GM12873 (cell line): ENCODE measurements at regions not wholly inside any gene's neighbourhood (a gene's known extent, or its start where the extent isn't known, plus 50 kb on each side); places are given as distances from the start of the nearest gene placed in this dataset.

Source experiments
- CTCF ChIP-seq: IDR thresholded peaks from 2 replicates; pipeline ENCODE4 v1.5.1; 2012; ENCODE audit warnings: low read depth, mild to moderate bottlenecking, moderate library complexity, low read length, control low read depth; ENCODE audit not compliant: insufficient read depth; ENCODE audit errors: missing control alignments

GRCh38 chr4:180407275-180407885, 1835.8 kb upstream of the TENM3 start:
- TF ChIP-seq CTCF = no peak

DNA sequence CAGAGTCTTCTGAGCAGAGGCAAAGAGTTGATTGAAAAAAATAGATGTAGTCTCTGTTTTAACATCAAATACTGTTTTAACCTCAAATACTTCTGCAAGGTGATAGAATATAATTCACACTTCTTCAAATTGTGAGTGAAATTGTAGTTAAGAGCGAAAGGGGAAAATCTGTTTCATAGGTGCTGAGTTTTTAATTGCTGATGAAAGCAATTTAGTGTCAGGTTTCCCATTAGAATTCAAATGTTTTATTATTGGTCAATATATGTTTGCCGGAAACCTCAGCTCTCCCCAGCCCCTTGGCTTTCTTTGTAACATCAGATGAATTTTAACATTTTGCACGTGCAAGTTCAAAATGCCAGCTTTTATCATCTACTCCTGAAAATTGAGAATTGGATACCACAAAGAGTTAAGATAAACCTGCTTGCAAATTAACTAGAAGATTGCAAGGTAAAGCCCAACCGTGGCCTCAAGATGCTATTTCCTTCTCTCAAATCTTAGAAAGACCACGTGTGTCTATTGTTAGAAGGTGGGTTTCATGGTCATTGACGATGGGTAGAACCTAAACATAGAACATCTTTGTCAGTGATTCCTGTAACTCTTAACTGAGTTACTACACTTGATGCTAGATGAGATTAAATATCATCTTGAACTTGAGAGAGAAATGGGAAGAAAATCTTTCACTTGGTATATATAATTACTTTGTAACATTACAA, 1824.2 kb upstream of the TENM3 start:
- TF ChIP-seq CTCF = no peak

DNA sequence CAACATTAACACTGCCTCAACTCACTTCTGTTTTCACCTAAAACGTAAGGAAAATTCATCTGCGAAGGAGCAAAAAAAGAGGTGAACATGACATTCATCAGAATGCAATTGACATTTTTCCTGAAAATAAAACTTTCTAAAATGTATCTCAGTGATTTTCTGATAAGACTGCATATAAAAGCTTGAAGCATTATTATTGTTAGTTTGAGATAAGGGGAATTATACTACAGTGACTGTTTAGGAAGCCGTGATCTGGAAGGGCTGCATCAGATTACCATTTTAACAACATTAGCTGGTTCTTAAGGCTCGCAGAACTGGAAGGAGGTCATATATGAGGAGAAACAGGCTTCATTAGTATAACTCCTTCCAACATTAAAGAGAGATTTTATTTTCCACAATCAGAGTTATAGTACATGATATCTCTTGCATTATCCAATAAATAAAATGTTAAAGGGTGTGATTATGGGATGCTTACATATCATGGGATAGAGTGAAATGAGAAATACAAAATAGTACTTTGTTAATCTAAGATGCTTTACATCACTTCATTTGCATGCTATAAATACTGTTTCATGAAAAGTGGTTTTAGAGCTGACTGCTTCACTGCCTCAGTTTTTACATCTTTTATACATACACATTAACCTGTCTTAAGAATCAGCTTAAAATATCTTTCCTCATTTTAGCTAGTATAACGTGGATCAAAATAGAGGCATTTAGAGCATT, 1820.1 kb upstream of the TENM3 start:
- no peak for TF ChIP-seq CTCF

- TF ChIP-seq CTCF = no peak
These were observed 1819.5 kb upstream of the TENM3 start for GRCh38 chr4:180423712-180424057.

- no peak for TF ChIP-seq CTCF
These were observed 1816.3 kb upstream of the TENM3 start for GRCh38 chr4:180426938-180427337.

- no peak for TF ChIP-seq CTCF
These were observed 1812.9 kb upstream of the TENM3 start for GRCh38 chr4:180430283-180430682.

DNA sequence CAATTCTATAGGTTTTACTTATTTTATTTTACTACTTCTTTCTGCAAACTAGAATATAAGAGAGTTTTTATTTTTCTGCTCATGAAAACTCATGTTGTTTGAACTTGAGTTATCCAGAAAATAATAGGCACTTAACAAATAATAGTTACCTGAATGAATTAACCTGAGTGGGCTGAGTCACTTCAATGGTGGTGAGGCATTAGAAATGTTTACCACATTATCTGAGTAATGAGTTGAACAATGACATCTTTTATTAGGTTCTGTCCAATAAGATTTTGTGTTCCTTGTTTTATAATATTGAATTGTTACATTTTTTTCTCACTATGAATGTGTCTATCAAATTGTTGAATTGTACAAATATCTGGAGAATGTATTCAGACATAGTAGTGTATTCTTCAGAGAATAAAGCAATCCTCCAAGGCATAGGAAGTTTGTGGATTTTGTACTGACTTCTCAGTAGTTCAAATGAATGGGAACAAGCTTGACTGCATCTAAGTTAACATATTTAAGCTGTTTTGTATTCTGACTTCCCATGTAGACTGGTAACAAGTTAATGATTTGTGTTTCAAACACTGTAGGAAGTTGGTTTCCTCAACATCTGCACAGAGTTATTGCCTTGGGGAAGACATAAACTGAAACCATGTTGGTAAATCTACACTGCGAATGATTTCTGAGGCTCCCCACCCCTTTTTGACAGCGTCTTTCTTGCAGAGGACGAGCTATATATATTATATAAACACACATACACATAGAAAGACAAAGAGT, 1808.9 kb upstream of the TENM3 start:
- TF ChIP-seq CTCF = no peak
